ENCODE measurements at regions not wholly inside any gene's neighbourhood (a gene's known extent, or its start where the extent isn't known, plus 50 kb on each side); places are given as distances from the start of the nearest gene placed in this dataset.

DNA sequence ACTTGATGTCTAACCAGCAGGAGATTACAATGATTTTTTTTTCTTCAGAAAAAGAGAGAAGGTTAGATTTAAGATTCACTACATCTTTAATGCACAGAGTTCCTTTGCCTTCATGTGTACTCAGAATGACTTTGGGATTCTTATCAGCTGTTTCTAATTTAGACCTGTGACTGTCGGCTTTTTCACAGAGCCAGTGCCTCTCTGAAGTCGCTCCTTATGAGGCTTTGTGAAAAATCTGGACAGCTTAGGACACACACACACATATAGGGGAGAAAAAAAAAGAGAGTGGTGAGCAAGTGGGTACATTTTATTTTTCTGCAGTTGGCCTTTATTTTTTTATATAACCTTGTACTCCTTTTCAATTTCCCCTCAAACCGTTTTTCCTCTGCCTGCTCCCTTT lies 893.1 kb upstream of the CELF4 start:
- TF ChIP-seq, protein P1, sequence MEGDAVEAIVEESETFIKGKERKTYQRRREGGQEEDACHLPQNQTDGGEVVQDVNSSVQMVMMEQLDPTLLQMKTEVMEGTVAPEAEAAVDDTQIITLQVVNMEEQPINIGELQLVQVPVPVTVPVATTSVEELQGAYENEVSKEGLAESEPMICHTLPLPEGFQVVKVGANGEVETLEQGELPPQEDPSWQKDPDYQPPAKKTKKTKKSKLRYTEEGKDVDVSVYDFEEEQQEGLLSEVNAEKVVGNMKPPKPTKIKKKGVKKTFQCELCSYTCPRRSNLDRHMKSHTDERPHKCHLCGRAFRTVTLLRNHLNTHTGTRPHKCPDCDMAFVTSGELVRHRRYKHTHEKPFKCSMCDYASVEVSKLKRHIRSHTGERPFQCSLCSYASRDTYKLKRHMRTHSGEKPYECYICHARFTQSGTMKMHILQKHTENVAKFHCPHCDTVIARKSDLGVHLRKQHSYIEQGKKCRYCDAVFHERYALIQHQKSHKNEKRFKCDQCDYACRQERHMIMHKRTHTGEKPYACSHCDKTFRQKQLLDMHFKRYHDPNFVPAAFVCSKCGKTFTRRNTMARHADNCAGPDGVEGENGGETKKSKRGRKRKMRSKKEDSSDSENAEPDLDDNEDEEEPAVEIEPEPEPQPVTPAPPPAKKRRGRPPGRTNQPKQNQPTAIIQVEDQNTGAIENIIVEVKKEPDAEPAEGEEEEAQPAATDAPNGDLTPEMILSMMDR (IDR thresholded peaks at IDR 0.05): no peak
- DNase-seq (ENCODE audit: low spot score) (no peak), ATAC-seq (ENCODE audit: insufficient number of reproducible peaks, low FRiP score, low read depth) (no peak)
- no peaks in the 10 kb centered on the region for H3K4me1 ChIP-seq (ENCODE audit: control insufficient read depth in 1 of 2, low read depth in 2 of 2)
- no peaks in the 10 kb centered on the region for H3K9me3 ChIP-seq
- no peaks in the 10 kb centered on the region for H3K36me3 ChIP-seq
- H3K27ac ChIP-seq: no peak overlapping the region
- no peak overlapping the region for H3K4me3 ChIP-seq
- no peaks in the 10 kb centered on the region for H3K27me3 ChIP-seq (replicated peaks; ENCODE audit: insufficient read depth)

DNA sequence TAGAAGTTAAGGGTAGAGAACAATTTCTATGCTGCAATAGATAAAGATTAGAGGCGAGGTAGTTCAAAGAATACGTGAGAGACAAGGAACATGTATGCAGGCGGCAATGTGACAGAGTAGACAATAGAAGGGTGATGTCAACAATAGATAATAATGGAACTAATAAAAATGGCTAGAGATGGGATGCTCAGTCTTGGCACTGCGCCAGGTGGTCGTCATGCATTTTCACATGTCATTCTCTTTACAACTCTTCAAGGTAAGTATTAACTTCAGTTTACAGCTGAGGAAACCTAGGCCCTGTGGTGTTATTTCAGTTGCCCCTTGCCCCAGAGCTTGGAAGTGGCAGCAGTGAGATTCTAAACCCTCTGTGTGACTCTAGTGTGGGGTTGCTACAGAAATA lies 890.7 kb upstream of the CELF4 start:
- Histone ChIP-seq H3K9me3 (no peaks in the 10 kb centered on the region), H3K36me3 (no peaks in the 10 kb centered on the region), H3K4me3 (no peak overlapping the region), H3K27me3 (replicated peaks; ENCODE audit: insufficient read depth) (no peaks in the 10 kb centered on the region), H3K4me1 (ENCODE audit: control insufficient read depth in 1 of 2, low read depth in 2 of 2) (no peaks in the 10 kb centered on the region), H3K27ac (no peak overlapping the region)
- no peak for DNase-seq (ENCODE audit: low spot score)
- TF ChIP-seq, protein P1 (IDR thresholded peaks at IDR 0.05): no peak
- ATAC-seq (ENCODE audit: insufficient number of reproducible peaks, low FRiP score, low read depth): no peak

DNA sequence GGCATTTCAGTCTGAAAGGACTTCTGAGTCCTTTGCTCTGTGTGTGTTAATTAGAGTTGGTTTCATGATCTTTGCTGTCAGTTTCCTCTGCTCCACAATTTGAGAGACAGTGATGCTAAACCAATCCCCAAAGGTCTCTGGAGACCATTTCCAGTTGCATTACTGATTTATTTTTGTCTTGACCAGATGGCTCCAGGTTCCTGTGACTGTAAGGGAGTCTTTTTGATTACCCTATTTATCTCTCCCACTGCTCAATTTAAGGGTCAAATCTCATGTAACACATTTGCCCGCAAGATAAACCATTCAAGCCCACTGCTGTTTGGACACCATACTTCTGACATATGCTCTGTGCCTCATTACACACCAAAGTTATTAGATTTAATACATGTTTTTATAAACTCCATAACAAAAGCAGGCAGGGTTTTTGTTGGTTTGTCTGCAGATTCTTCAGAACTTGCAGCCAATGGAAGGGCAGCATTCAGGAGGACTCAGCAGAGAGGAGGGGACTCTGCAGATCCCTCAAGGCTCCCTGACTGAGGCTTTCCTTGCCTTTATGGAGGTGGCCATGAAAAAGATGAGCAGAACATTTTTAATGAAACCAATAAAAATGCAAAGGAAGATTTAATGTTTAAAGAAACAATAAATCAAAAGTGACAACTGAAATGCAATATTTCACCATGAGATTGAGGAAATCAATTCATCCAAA lies 889.3 kb upstream of the CELF4 start:
- TF ChIP-seq, protein P1 (IDR thresholded peaks at IDR 0.05): no peak
- no peak for DNase-seq (ENCODE audit: low spot score)
- no peaks in the 10 kb centered on the region for H3K9me3 ChIP-seq

DNA sequence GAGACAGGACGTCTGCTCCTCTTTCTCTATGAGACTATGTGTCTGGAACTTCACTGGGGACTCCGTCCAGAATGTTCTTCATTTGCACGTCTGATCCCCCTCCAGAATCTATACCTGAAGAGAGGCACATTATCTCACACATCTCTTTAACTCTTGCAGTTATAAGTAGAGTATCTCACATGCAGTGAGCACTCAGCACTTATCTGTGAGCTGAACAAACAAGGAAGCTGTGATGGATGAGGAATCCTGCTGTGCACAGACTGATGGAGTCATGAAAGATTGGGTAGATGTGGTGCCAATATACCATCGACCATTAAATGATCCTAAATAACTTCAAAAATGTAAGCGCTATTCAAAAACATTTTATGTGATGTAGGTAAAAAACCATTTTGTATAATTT lies 888.3 kb upstream of the CELF4 start:
- Histone ChIP-seq H3K27me3 (replicated peaks; ENCODE audit: insufficient read depth) (no peaks in the 10 kb centered on the region), H3K9me3 (no peaks in the 10 kb centered on the region), H3K4me3 (no peak overlapping the region), H3K36me3 (no peaks in the 10 kb centered on the region), H3K4me1 (ENCODE audit: control insufficient read depth in 1 of 2, low read depth in 2 of 2) (no peaks in the 10 kb centered on the region), H3K27ac (no peak overlapping the region)
- no peak for DNase-seq (ENCODE audit: low spot score)
- TF ChIP-seq, protein P1 (IDR thresholded peaks at IDR 0.05): no peak
- no peak for ATAC-seq (ENCODE audit: insufficient number of reproducible peaks, low FRiP score, low read depth)

More for the DNA sequence above, 889.3 kb upstream of the CELF4 start:
- ATAC-seq (ENCODE audit: insufficient number of reproducible peaks, low FRiP score, low read depth): no peak
- no peaks in the 10 kb centered on the region for H3K36me3 ChIP-seq
- no peak overlapping the region for H3K27ac ChIP-seq
- H3K4me3 ChIP-seq: no peak overlapping the region
- H3K4me1 ChIP-seq (ENCODE audit: control insufficient read depth in 1 of 2, low read depth in 2 of 2): no peaks in the 10 kb centered on the region
- no peaks in the 10 kb centered on the region for H3K27me3 ChIP-seq (replicated peaks; ENCODE audit: insufficient read depth)

DNA sequence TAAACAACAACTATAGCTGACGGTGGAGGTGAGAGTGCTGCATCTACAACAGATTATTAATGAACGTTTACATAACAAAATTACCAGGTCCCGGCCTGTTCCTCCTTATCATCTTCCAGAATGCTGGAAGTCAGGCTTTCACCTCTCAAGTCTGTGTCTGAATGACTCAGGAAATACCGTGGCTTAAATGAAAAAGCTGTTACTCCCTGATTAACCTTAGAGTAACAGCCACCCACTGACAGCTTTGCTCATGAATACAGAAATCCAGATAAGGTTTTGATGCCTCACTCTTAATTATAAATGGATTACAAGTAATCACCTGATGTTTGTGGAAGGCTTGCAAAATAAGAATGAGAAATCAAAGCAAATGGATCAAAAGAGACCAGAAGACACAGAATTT lies 885.3 kb upstream of the CELF4 start:
- TF ChIP-seq, protein P1 (IDR thresholded peaks at IDR 0.05): no peak
- Histone ChIP-seq H3K36me3 (no peaks in the 10 kb centered on the region), H3K9me3 (no peaks in the 10 kb centered on the region), H3K27ac (no peak overlapping the region), H3K27me3 (replicated peaks; ENCODE audit: insufficient read depth) (no peaks in the 10 kb centered on the region), H3K4me3 (no peak overlapping the region), H3K4me1 (ENCODE audit: control insufficient read depth in 1 of 2, low read depth in 2 of 2) (no peaks in the 10 kb centered on the region)
- DNase-seq (ENCODE audit: low spot score) (no peak), ATAC-seq (ENCODE audit: insufficient number of reproducible peaks, low FRiP score, low read depth) (no peak)
